GM12878 (cell line): ENCODE measurements at regions not wholly inside any gene's neighbourhood (a gene's known extent, or its start where the extent isn't known, plus 50 kb on each side); places are given as distances from the start of the nearest gene placed in this dataset.

Source experiments
- ATAC-seq: fragments of 200-7000 bp; cut with Tn5 transposase; 3 replicates; pipeline ENCODE4 v1.9.1; 2020; ENCODE audit warnings: mild to moderate bottlenecking, moderate library complexity
- BruUV-seq: library from RNA; stranded (reverse); fragments of 400-500 nt; replicated peaks from 2 replicates; lab custom pipeline; 2021; lab: Mats Ljungman, UMichigan
- CTCF ChIA-PET: fragments of 300-600 bp; sonication (Branson Sonifier 250); formaldehyde crosslinking; extraction: SDS; loops from one replicate; lab custom pipeline; 2021; ENCODE audit warnings: inconsistent platforms; lab: Yijun Ruan, JAX
- POLR2A ChIA-PET: fragments of 350-600 bp; formaldehyde crosslinking; extraction: SDS; loops from one replicate; lab custom pipeline; 2021; ENCODE audit warnings: inconsistent platforms; lab: Charles Lee
- RAD21 ChIA-PET: fragments of 300-600 bp; sonication (Branson Sonifier 250); formaldehyde crosslinking; loops from one replicate; lab custom pipeline; 2023; ENCODE audit warnings: antibody characterized with exemption; ENCODE audit not compliant: unreplicated experiment; lab: Charles Lee
- SMC1A ChIA-PET: fragments of 300-600 bp; sonication (Branson Sonifier 250); formaldehyde crosslinking; loops from one replicate; lab custom pipeline; 2023; ENCODE audit not compliant: unreplicated experiment, uncharacterized antibody; lab: Charles Lee
- DNase-seq: peaks from one replicate; pipeline ENCODE4 v3.0.0-alpha.2; 2011; ENCODE audit warnings: low read depth, low spot score
- FAIRE-seq: peaks from 3 replicates; lab custom pipeline; 2011; peaks lifted over from hg19 to GRCh38; lab: Jason Lieb, UNC
- H2AFZ ChIP-seq: 2 replicates; pipeline ENCODE4 v1.6.0; 2011; ENCODE audit warnings: low read depth, low read length, control low read depth; ENCODE audit not compliant: control insufficient read depth
- H3K27ac ChIP-seq: 2 replicates; pipeline ENCODE4 v1.5.1; 2011; ENCODE audit warnings: control low read depth; ENCODE audit not compliant: control insufficient read depth, insufficient read depth
- H3K27me3 ChIP-seq, 2 experiments: replicated peaks in 1 of 2; 2 replicates each; pipeline versions ENCODE4 v1.6.0 to v1.6.1; 2011; ENCODE audit warnings: low read length in 1 of 2; ENCODE audit not compliant: control insufficient read depth in 2 of 2, insufficient read depth in 2 of 2
- H3K36me3 ChIP-seq, 2 experiments: 2 replicates each; pipeline ENCODE4 v1.5.1; 2011; ENCODE audit warnings: low read length in 1 of 2; ENCODE audit not compliant: control insufficient read depth in 2 of 2, insufficient read depth in 2 of 2
- H3K4me1 ChIP-seq: 2 replicates; pipeline ENCODE4 v1.6.1; 2011; ENCODE audit warnings: mild to moderate bottlenecking, low read length, moderate library complexity, mixed read lengths; ENCODE audit not compliant: control insufficient read depth, insufficient read depth
- H3K4me2 ChIP-seq: 2 replicates; pipeline ENCODE4 v1.6.0; 2011; ENCODE audit warnings: control low read depth; ENCODE audit not compliant: control insufficient read depth, insufficient read depth
- H3K4me3 ChIP-seq: fragments of 200-600 bp; sonication (generic); 2 replicates; pipeline ENCODE4 v1.5.1; 2016
- H3K79me2 ChIP-seq: 2 replicates; pipeline ENCODE4 v1.6.0; 2011; ENCODE audit warnings: low read length; ENCODE audit not compliant: control insufficient read depth, insufficient read depth
- H3K9ac ChIP-seq: 2 replicates; pipeline ENCODE4 v1.8.0; 2011; ENCODE audit warnings: low read length, control low read depth, mixed read lengths; ENCODE audit not compliant: control insufficient read depth, insufficient read depth
- H3K9me3 ChIP-seq: replicated peaks from 3 replicates; pipeline ENCODE4 v1.5.1; 2011; ENCODE audit warnings: mild to moderate bottlenecking, low read length; ENCODE audit not compliant: control insufficient read depth, insufficient read depth
- H4K20me1 ChIP-seq: 2 replicates; pipeline ENCODE4 v1.6.0; 2011; ENCODE audit not compliant: control insufficient read depth, insufficient read depth
- BHLHE40 ChIP-seq, 2 experiments: fragments of 450-650 bp in 1 of 2; IDR thresholded peaks; 2 replicates each; pipeline ENCODE4 v1.6.1; 2011 to 2017; ENCODE audit warnings: low read depth in 2 of 2, borderline replicate concordance in 1 of 2, improper control_type of control experiment in 1 of 2, low read length in 1 of 2, mild to moderate bottlenecking in 1 of 2
- IKZF2 ChIP-seq, 2 experiments: fragments of 450-650 bp; IDR thresholded peaks; 2 replicates each; pipeline ENCODE4 v1.6.1; 2017; ENCODE audit warnings: mild to moderate bottlenecking in 2 of 2, moderate library complexity in 2 of 2
- MEF2B ChIP-seq: fragments of 450-650 bp; IDR thresholded peaks from 2 replicates; pipeline ENCODE4 v1.6.1; 2018; ENCODE audit warnings: mild to moderate bottlenecking, moderate library complexity; ENCODE audit not compliant: partially characterized antibody, poor library complexity, severe bottlenecking
- MXI1 ChIP-seq: fragments of 150-350 bp; IDR thresholded peaks from 2 replicates; pipeline ENCODE4 v1.6.1; 2011; ENCODE audit warnings: low read depth, mild to moderate bottlenecking, inconsistent platforms, low read length, improper control_type of control experiment
- SRF ChIP-seq, 2 experiments: IDR thresholded peaks; 2 replicates each; pipeline ENCODE4 v1.6.1; 2011; ENCODE audit warnings: low read depth in 2 of 2, low read length in 2 of 2, mild to moderate bottlenecking in 1 of 2, moderate library complexity in 1 of 2
- YY1 ChIP-seq: IDR thresholded peaks from 2 replicates; pipeline ENCODE4 v1.6.1; 2011; ENCODE audit warnings: low read depth, mild to moderate bottlenecking, low read length
- ZNF384 ChIP-seq: IDR thresholded peaks from 2 replicates; pipeline ENCODE4 v1.6.1; 2012; ENCODE audit warnings: low read depth, mild to moderate bottlenecking, low read length, improper control_type of control experiment, borderline replicate concordance
- ZSCAN29 ChIP-seq: fragments of 450-650 bp; IDR thresholded peaks from 2 replicates; pipeline ENCODE4 v1.6.1; 2017; ENCODE audit warnings: mild to moderate bottlenecking, moderate library complexity
- in situ Hi-C: fragments of 300-500 bp; cut with MboI; formaldehyde crosslinking; loops from 9 replicates; pipeline ENCODE4 v1.14.3; 2018; ENCODE audit warnings: mixed read lengths
- intact Hi-C: fragments of 100-400 bp; cut with micrococcal nuclease; formaldehyde crosslinking; loops from one replicate; pipeline ENCODE4 v1.14.2; 2022; ENCODE audit not compliant: unreplicated experiment
- TF ChIP-seq, protein P1 (sequence below): fragments of 150-350 bp; IDR thresholded peaks from 2 replicates; pipeline ENCODE4 v1.6.1; 2014; ENCODE audit warnings: mild to moderate bottlenecking, low read depth, low read length
- TF ChIP-seq, protein P2 (sequence below): fragments of 450-650 bp; IDR thresholded peaks from 2 replicates; pipeline ENCODE4 v1.6.1; 2018; ENCODE audit warnings: mild to moderate bottlenecking, low read depth, moderate library complexity; ENCODE audit not compliant: partially characterized antibody
- TF ChIP-seq, protein P3 (sequence below): fragments of 450-650 bp; IDR thresholded peaks from 2 replicates; pipeline ENCODE4 v1.6.1; 2017; ENCODE audit warnings: antibody characterized with exemption, mild to moderate bottlenecking, moderate library complexity

DNA sequence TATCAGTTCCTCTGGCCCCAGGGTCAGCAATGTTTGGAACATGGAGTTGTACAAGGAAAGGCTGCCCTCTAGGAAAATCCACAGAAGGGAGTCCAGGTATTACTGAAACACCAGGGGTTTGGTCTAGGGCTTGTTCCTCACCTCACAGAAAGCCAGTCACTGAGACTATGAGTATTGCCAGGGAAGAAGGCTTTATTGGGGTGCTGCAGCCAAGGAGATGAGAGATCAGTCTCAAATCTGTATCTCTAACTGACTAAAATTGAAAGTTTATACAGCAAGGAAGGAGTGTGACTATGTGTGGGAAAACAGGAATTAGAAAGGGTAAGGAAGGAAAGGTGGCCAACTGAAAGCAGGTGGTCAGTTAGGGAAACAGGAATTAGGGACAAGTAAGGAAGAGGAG is 172.3 kb downstream of the LYPLAL1 start:
- Histone ChIP-seq H3K79me2 (no peaks in the 10 kb centered on the region), H3K27me3 (no peaks in the 10 kb centered on the region), H2AFZ (no peak overlapping the region), H3K9me3 (no peaks in the 10 kb centered on the region; the same call in 1 of the 3 replicates), H3K4me2 (no peak overlapping the region), H3K9ac (no peak overlapping the region), H3K27ac (no peak overlapping the region), H3K36me3 (no peaks in the 10 kb centered on the region), H3K4me1 (no peaks in the 10 kb centered on the region), H3K4me3 (no peak overlapping the region), H4K20me1 (no peaks in the 10 kb centered on the region)
- no peak for DNase-seq
- in situ Hi-C loops, result no loop called here
- RAD21 ChIA-PET, result no interaction called here
- CTCF ChIA-PET, result no interaction called here
- SMC1A ChIA-PET, result no interaction called here
- TF ChIP-seq, protein P1, sequence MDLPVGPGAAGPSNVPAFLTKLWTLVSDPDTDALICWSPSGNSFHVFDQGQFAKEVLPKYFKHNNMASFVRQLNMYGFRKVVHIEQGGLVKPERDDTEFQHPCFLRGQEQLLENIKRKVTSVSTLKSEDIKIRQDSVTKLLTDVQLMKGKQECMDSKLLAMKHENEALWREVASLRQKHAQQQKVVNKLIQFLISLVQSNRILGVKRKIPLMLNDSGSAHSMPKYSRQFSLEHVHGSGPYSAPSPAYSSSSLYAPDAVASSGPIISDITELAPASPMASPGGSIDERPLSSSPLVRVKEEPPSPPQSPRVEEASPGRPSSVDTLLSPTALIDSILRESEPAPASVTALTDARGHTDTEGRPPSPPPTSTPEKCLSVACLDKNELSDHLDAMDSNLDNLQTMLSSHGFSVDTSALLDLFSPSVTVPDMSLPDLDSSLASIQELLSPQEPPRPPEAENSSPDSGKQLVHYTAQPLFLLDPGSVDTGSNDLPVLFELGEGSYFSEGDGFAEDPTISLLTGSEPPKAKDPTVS, result no peak
- TF ChIP-seq MEF2B (no peak), MXI1 (no peak), ZSCAN29 (no peak), BHLHE40 (IDR thresholded peaks at IDR 0.05; ENCODE audit: borderline replicate concordance in 1 of 2, low read depth in 2 of 2, low read length in 1 of 2) (no peak), ZNF384 (no peak), IKZF2 (IDR thresholded peaks at IDR 0.05) (no peak), YY1 (no peak), SRF (IDR thresholded peaks at IDR 0.05; ENCODE audit: low read depth in 2 of 2, low read length in 2 of 2) (no peak)
- TF ChIP-seq, protein P2, sequence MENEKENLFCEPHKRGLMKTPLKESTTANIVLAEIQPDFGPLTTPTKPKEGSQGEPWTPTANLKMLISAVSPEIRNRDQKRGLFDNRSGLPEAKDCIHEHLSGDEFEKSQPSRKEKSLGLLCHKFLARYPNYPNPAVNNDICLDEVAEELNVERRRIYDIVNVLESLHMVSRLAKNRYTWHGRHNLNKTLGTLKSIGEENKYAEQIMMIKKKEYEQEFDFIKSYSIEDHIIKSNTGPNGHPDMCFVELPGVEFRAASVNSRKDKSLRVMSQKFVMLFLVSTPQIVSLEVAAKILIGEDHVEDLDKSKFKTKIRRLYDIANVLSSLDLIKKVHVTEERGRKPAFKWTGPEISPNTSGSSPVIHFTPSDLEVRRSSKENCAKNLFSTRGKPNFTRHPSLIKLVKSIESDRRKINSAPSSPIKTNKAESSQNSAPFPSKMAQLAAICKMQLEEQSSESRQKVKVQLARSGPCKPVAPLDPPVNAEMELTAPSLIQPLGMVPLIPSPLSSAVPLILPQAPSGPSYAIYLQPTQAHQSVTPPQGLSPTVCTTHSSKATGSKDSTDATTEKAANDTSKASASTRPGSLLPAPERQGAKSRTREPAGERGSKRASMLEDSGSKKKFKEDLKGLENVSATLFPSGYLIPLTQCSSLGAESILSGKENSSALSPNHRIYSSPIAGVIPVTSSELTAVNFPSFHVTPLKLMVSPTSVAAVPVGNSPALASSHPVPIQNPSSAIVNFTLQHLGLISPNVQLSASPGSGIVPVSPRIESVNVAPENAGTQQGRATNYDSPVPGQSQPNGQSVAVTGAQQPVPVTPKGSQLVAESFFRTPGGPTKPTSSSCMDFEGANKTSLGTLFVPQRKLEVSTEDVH, result no peak
- TF ChIP-seq, protein P3, sequence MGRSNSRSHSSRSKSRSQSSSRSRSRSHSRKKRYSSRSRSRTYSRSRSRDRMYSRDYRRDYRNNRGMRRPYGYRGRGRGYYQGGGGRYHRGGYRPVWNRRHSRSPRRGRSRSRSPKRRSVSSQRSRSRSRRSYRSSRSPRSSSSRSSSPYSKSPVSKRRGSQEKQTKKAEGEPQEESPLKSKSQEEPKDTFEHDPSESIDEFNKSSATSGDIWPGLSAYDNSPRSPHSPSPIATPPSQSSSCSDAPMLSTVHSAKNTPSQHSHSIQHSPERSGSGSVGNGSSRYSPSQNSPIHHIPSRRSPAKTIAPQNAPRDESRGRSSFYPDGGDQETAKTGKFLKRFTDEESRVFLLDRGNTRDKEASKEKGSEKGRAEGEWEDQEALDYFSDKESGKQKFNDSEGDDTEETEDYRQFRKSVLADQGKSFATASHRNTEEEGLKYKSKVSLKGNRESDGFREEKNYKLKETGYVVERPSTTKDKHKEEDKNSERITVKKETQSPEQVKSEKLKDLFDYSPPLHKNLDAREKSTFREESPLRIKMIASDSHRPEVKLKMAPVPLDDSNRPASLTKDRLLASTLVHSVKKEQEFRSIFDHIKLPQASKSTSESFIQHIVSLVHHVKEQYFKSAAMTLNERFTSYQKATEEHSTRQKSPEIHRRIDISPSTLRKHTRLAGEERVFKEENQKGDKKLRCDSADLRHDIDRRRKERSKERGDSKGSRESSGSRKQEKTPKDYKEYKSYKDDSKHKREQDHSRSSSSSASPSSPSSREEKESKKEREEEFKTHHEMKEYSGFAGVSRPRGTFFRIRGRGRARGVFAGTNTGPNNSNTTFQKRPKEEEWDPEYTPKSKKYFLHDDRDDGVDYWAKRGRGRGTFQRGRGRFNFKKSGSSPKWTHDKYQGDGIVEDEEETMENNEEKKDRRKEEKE, result no peak
- ATAC-seq, result no peak
- no peak for FAIRE-seq
- BruUV-seq, result no TSS peak
- intact Hi-C loops, result no loop called here
- POLR2A ChIA-PET, result no interaction called here
